ENCODE measurements at regions not wholly inside any gene's neighbourhood (a gene's known extent, or its start where the extent isn't known, plus 50 kb on each side); places are given as distances from the start of the nearest gene placed in this dataset.
"Not testable (repeated sequence)": the region's sequence is repeated elsewhere in the genome, so short reads cannot be mapped to it uniquely, and the experiment has no call there.

GRCh38 chr2:54054774-54055173 lies 60.6 kb upstream of the ACYP2 start:
- DNase-seq (ENCODE audit: low read depth) = no peak
- TF ChIP-seq CTCF (conservative IDR thresholded peaks at IDR 0.05; ENCODE audit: low read depth, low read length) = no peak
- no peak overlapping the region for H3K4me3 ChIP-seq (ENCODE audit: low read depth, low read length)

GRCh38 chr2:54054271-54054670 lies 61.1 kb upstream of the ACYP2 start:
- no peak overlapping the region for H3K4me3 ChIP-seq (ENCODE audit: low read depth, low read length)
- no peak for TF ChIP-seq CTCF (conservative IDR thresholded peaks at IDR 0.05; ENCODE audit: low read depth, low read length)

GRCh38 chr2:54053830-54054229 lies 61.6 kb upstream of the ACYP2 start:
- H3K4me3 ChIP-seq (ENCODE audit: low read depth, low read length) = no peak overlapping the region
- no peak for TF ChIP-seq CTCF (conservative IDR thresholded peaks at IDR 0.05; ENCODE audit: low read depth, low read length)
- DNase-seq (ENCODE audit: low read depth) = no peak

More at GRCh38 chr2:54054271-54054670, 61.1 kb upstream of the ACYP2 start:
- no peak for DNase-seq (ENCODE audit: low read depth)

- TF ChIP-seq CTCF (conservative IDR thresholded peaks at IDR 0.05; ENCODE audit: low read depth, low read length) = peak; percentile 46
- no peak for DNase-seq (ENCODE audit: low read depth)
Observed at GRCh38 chr2:54052825-54053718, 62.3 kb upstream of the ACYP2 start.

GRCh38 chr2:54050445-54050844 lies 65.0 kb upstream of the ACYP2 start:
- no peak for TF ChIP-seq CTCF (conservative IDR thresholded peaks at IDR 0.05; ENCODE audit: low read depth, low read length)
- H3K4me3 ChIP-seq (ENCODE audit: low read depth, low read length) = no peak overlapping the region
- no peak for DNase-seq (ENCODE audit: low read depth)

More at GRCh38 chr2:54052825-54053718, 62.3 kb upstream of the ACYP2 start:
- no peak overlapping the region for H3K4me3 ChIP-seq (ENCODE audit: low read depth, low read length)

GRCh38 chr2:54049365-54049764 lies 66.0 kb upstream of the ACYP2 start:
- no peak for DNase-seq (ENCODE audit: low read depth)
- H3K4me3 ChIP-seq (ENCODE audit: low read depth, low read length) = no peak overlapping the region
- TF ChIP-seq CTCF (conservative IDR thresholded peaks at IDR 0.05; ENCODE audit: low read depth, low read length) = no peak

- not testable (repeated sequence) for DNase-seq (ENCODE audit: low read depth); H3K4me3 ChIP-seq (ENCODE audit: low read depth, low read length)
Observed at GRCh38 chr2:54048896-54049295, 66.5 kb upstream of the ACYP2 start.

Measured in choroid plexus epithelial cell (primary cell).